HUES48 (cell line): ENCODE measurements at regions not wholly inside any gene's neighbourhood (a gene's known extent, or its start where the extent isn't known, plus 50 kb on each side); places are given as distances from the start of the nearest gene placed in this dataset.

Source experiments
- H3K27ac ChIP-seq: one replicate; pipeline ENCODE4 v1.7.0; 2013; ENCODE audit warnings: low read depth, low read length, inconsistent platforms
- H3K27me3 ChIP-seq: 2 replicates; pipeline ENCODE4 v1.6.1; 2013; ENCODE audit warnings: mild to moderate bottlenecking, low read length; ENCODE audit not compliant: control insufficient read depth, insufficient read depth
- H3K36me3 ChIP-seq: 2 replicates; pipeline ENCODE4 v1.6.1; 2013; ENCODE audit warnings: low read length; ENCODE audit not compliant: control insufficient read depth, insufficient read depth
- H3K4me1 ChIP-seq: 2 replicates; pipeline ENCODE4 v1.6.1; 2013; ENCODE audit warnings: mild to moderate bottlenecking, low read length; ENCODE audit not compliant: control insufficient read depth, insufficient read depth
- H3K4me3 ChIP-seq: 2 replicates; pipeline ENCODE4 v1.5.1; 2013; ENCODE audit warnings: mild to moderate bottlenecking, low read depth, low read length
- H3K9ac ChIP-seq: 2 replicates; pipeline ENCODE4 v1.6.1; 2013; ENCODE audit warnings: mild to moderate bottlenecking, low read depth, low read length, moderate library complexity
- H3K9me3 ChIP-seq: 2 replicates; pipeline ENCODE4 v1.6.1; 2013; ENCODE audit warnings: low read length; ENCODE audit not compliant: control insufficient read depth, insufficient read depth

DNA sequence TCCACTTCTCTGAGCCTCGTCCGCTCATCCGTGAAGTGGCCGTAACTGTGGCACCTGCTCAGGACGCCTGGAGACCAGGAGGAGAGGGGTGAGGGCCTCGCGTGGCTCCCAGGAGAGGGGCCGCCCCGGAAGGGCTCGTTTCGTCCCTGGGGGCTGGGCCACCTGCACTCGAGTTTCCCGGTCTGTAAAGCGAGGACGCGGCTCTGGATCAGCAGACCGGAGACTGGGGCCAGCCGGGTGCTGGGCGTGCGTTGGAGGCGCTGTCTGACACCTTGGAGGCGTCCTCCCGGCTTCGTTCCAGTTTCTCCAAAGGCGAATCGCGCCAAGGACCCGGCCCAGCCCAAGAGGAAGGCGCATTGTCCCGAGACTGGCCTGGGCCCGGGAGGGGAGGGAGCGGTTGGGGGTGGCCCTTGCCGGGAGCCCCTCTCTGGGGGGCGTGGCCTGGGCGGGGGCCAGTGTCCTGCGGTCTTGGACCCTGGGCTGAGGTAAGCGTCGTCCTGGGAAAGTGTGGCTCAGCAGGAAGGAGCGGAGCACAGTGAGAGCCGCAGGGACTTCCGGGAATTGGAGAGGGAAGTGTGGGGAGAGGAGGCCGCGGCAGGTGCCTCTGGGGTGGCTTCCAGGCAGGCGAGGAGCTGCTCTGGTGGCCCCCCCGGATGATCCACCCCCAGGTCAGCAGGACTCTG, 89.6 kb downstream of the FOXL3 start:
- Histone ChIP-seq H3K4me3 (peak overlapping the region; percentile 53), H3K9ac (no peak overlapping the region), H3K36me3 (no peaks in the 10 kb centered on the region), H3K27ac (no peak overlapping the region), H3K4me1 (peaks cover 5% of the 10 kb centered on the region; the same call in 1 of the 2 replicates), H3K27me3 (peaks cover 12% of the 10 kb centered on the region), H3K9me3 (no peaks in the 10 kb centered on the region)

DNA sequence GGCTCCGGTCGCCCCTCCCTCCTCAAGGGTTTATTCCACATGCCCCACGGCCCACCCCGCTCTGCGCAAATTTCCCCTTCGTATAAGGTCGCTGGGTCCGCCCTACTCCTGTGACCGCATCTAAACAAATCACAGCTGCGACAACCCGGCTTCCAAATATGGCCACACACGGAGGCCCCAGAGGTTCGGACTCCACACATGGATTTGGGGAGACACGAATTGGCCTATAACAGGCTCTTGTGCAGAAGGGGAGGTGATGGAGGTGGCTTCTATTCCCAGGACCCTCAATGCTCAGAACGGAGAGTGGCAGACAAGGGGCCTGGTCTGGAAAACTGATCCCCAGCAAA, 90.1 kb downstream of the FOXL3 start:
- Histone ChIP-seq H3K9ac (no peak overlapping the region), H3K4me3 (peak overlapping the region; percentile 53), H3K9me3 (no peaks in the 10 kb centered on the region), H3K4me1 (peaks cover 5% of the 10 kb centered on the region; the same call in 1 of the 2 replicates), H3K27me3 (peaks cover 12% of the 10 kb centered on the region), H3K27ac (no peak overlapping the region), H3K36me3 (no peaks in the 10 kb centered on the region)

DNA sequence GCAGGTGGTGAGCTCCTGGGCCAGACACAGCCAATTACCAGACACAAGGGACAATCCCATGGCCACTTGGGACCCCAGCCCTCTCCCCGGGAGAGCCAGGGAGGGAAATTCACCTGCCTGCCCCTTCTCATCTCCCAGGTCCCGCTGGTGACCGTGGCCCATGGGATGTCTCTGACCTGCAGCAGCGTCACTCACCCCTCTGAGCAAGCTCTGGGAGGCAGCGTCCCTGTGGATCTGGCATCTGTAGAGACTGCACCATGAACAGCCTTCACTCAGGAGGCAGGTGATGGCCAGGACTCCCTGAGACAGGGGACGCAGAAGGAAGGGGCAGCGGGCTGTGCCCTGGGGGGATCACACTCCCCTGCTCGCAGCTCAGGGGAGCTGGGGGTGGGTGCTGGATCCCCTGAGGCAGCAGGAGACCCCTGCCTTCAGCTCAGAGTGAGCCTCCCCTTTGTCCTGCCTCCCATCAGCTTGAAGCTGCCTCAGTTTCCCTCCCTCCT, 90.8 kb downstream of the FOXL3 start:
- Histone ChIP-seq H3K4me3 (no peak overlapping the region), H3K36me3 (no peaks in the 10 kb centered on the region), H3K27ac (no peak overlapping the region), H3K4me1 (peaks cover 5% of the 10 kb centered on the region; the same call in 1 of the 2 replicates), H3K27me3 (peaks cover 12% of the 10 kb centered on the region), H3K9me3 (no peaks in the 10 kb centered on the region), H3K9ac (no peak overlapping the region)

DNA sequence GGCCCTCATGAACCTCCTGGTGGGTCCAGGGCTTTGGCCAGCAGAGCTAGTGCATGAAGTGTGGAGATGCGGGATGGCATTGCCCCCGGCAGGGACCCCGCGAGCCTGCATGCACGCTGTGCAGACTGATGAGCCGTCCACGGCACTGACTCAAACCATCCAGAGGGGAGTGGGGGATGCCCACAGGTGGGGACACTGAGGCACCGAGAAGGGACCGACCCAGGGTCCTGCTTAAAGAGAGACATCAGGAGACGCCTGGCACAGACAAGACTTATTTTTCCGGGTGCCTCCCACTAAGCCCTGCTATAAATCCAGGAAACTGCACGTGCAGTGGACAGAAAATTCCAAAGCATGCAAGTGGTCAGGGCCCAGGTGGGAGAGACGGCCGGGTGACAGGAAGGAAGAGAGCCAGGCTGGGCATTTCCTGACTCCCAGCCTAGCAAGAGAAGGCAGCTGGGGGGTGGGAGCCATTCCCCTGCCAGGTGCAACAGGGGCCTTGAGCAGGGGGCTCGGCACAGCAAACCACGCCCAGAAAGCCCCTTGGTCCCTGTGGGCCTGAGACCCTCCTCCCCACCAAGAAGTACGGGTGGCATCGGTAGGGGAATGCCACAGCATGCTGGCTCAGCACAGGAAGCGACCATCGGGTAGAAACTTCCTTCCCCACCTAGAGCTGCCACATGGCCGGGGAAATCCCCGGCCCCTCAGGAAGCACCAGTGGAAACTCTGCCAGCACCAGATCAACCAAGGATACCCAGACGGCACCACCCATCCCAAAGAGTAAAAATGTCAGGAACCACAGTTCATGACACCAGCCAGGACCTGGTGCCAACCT, 91.5 kb downstream of the FOXL3 start:
- Histone ChIP-seq H3K4me3 (no peak overlapping the region), H3K27me3 (peaks cover 12% of the 10 kb centered on the region), H3K4me1 (peaks cover 5% of the 10 kb centered on the region; the same call in 1 of the 2 replicates), H3K9me3 (no peaks in the 10 kb centered on the region), H3K9ac (no peak overlapping the region), H3K36me3 (no peaks in the 10 kb centered on the region), H3K27ac (no peak overlapping the region)

DNA sequence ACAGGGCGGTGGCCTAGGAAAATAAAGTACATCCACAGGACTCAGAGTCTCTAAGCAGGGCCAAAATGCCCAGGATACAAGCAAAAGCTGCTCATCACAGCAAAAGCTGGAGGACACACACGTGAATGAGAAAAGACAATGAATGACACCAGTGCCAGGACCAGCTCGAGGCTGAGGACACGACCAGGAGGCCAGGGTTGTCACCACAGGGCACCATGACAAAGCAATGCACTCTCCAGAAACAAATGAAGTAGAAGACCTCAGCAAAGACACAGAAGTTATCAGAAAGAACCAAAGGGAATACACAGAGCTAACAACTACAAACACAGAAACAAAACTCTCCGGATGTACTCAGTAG, 92.1 kb downstream of the FOXL3 start:
- no peak overlapping the region for H3K4me3 ChIP-seq
- H3K27me3 ChIP-seq, result peaks cover 12% of the 10 kb centered on the region
- no peak overlapping the region for H3K9ac ChIP-seq
- no peak overlapping the region for H3K27ac ChIP-seq
- peaks cover 5% of the 10 kb centered on the region; the same call in 1 of the 2 replicates for H3K4me1 ChIP-seq
- H3K9me3 ChIP-seq, result no peaks in the 10 kb centered on the region
- H3K36me3 ChIP-seq, result no peaks in the 10 kb centered on the region

DNA sequence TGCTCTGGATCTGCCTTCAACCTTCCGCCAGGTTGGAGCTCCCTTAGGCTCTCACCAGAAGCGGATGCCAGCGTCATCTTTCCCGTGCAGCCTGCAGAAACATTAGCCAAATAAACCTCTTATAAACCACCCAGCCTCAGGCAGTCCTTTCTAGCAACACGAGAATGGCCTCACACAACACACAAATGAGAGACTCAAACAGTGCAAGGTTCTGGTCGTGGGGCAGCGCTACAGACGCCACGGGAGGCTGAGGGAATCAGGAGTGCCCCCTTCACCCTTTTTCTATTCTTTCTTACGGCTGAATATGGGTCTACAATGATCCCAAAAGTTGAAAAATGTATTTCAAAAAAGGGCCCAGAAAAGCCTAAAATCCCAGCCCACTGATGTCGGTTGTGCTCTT, 96.4 kb downstream of the FOXL3 start:
- Histone ChIP-seq H3K27ac (no peak overlapping the region), H3K36me3 (no peaks in the 10 kb centered on the region), H3K9me3 (no peaks in the 10 kb centered on the region), H3K4me1 (no peaks in the 10 kb centered on the region), H3K9ac (no peak overlapping the region), H3K27me3 (no peaks in the 10 kb centered on the region), H3K4me3 (no peak overlapping the region)

DNA sequence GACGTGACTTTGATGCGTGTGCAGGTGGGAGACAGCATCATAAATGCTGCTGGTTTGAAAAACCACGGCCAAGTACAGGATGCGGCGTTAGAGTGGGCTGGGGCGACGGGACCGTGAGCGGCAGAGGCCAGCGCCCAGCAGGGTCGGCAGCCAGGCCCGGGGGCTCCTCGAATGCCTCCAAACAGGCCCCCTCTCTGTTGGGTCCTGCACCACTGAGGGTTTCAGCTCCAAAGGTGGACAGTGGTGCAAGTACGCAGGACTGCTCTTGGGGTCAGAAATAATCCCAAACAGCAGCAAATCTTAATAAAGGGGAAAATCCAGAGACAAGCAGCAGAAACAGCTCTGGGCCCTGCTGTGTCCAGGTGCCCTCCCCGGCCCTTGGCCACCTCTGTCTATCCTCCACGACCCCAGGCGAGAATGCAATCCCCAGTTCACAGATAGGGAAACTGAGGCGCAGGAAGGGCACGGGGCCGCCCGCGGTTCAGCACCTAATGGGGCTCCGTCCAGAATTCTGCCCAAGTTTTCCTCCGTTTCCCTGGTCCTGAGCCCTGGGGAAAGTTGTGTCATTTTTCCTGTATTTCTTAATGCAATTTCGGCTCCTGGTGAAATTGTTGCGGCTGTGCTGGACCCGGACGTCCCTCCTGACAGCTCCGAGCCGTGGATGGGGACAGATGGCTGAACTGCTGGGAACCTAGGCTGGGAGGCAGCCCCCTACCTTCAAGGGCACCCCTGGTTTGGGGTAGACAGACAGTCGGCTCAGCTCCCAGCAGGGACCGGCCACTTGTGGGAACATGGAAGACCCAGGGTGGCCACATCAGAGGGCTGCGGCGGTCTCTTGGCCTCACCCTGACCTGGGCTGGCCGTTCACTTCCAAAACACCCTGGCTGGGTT, 97.4 kb downstream of the FOXL3 start:
- H3K27ac ChIP-seq, result no peak overlapping the region
- H3K36me3 ChIP-seq, result no peaks in the 10 kb centered on the region
- H3K27me3 ChIP-seq, result no peaks in the 10 kb centered on the region
- H3K9me3 ChIP-seq, result no peaks in the 10 kb centered on the region
- H3K4me3 ChIP-seq, result no peak overlapping the region
- no peak overlapping the region for H3K9ac ChIP-seq
- H3K4me1 ChIP-seq, result no peaks in the 10 kb centered on the region

DNA sequence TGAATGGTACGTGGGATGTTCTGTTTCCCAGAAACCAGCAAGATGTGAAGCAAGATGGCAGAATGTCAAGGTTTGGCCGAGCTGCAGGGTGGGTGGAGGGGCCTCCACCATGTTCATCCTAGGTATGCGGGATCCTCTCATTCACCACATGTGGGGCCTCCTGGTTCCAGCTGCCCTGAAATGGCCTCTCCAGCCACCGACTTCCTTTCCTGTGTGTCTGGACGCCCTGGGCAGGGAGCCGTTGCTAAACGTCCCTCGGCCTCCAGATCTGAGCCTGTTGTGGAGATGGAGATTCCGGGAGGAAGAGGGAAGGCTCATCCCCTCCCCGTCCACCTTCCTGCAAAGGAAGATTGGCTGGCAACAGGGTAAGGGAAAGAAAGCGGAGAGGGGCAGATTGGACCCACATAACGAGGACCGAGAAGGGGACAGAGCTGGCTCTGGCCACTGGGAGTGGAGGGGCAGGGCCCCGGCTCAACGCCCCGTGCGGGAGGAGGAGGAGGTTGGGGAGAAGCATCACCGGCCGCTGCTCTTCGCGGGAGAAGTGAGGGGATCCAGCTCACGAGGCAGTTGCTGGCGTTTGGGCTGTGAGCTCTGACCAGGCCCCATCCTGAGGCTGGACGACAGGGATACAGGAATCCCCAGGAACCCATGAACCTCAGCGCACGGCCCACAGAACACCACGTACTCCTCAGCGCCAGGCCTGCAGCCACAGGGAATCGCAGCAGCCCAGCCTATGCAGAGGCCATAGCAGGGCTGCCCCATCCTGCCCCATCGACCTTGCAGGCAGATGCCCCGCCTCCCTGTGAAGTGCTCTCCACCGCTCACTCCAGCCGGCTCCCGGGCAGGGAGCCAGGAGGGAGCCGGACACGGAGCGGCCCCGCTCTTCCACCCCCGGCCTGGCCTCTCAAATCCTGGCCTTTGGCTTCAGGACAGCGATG, 98.3 kb downstream of the FOXL3 start:
- Histone ChIP-seq H3K9me3 (peaks cover 4% of the 10 kb centered on the region; the same call in 1 of the 2 replicates), H3K27me3 (no peaks in the 10 kb centered on the region), H3K36me3 (no peaks in the 10 kb centered on the region), H3K27ac (no peak overlapping the region), H3K9ac (no peak overlapping the region), H3K4me1 (no peaks in the 10 kb centered on the region), H3K4me3 (no peak overlapping the region)

DNA sequence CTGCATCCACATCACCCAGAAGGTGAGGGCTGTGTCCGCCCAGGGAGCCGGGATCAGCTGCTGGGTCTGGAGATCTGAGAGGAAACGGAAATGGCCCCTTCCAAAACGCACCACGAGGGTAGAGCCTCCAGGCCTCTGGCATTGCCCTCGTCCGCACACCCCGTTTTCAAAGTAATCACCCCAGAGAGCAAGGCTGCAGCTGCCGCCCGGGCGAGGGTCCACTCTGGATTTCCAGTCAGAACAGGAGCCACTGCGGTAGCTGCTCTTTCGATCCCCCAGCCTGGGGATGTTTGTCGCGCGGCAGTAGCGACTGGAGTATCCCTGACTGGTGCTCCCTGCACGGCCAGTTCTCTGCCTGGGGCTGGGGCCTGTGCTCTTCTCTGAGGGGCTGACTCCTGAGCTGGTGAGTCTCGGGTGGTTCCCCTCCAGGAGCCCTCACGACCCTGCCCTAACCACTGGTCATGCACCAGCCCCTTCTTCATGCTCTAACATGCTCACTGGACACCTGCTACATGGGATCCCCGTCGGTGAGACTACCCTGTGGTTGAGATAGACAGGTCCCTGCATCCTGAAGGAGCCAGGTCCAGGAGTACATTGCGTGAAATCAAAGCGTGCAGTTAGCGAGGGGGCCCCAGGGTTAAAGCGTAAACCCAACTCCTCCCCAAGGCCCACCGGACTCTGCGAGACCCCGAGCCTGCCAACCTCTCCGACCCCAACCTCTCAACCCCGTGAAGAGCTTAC, 99.2 kb downstream of the FOXL3 start:
- H3K4me1 ChIP-seq, result no peaks in the 10 kb centered on the region
- H3K27ac ChIP-seq, result no peak overlapping the region
- H3K36me3 ChIP-seq, result no peaks in the 10 kb centered on the region
- no peaks in the 10 kb centered on the region for H3K27me3 ChIP-seq
- peaks cover 4% of the 10 kb centered on the region; the same call in 1 of the 2 replicates for H3K9me3 ChIP-seq
- H3K4me3 ChIP-seq, result no peak overlapping the region
- no peak overlapping the region for H3K9ac ChIP-seq
